ENCODE measurements at regions not wholly inside any gene's neighbourhood (a gene's known extent, or its start where the extent isn't known, plus 50 kb on each side); places are given as distances from the start of the nearest gene placed in this dataset.

- TF ChIP-seq CTCF (IDR thresholded peaks at IDR 0.05) (no peak), POLR2A (IDR thresholded peaks at IDR 0.05) (no peak), EP300 (IDR thresholded peaks at IDR 0.05) (no peak)
Observed at GRCh38 chr10:106025208-106025811, 1139.2 kb downstream of the SORCS1 start.
